ENCODE measurements at regions not wholly inside any gene's neighbourhood (a gene's known extent, or its start where the extent isn't known, plus 50 kb on each side); places are given as distances from the start of the nearest gene placed in this dataset.
A peak's percentile ranks its signal among the peaks of the same experiment; 100 is the strongest.

DNA sequence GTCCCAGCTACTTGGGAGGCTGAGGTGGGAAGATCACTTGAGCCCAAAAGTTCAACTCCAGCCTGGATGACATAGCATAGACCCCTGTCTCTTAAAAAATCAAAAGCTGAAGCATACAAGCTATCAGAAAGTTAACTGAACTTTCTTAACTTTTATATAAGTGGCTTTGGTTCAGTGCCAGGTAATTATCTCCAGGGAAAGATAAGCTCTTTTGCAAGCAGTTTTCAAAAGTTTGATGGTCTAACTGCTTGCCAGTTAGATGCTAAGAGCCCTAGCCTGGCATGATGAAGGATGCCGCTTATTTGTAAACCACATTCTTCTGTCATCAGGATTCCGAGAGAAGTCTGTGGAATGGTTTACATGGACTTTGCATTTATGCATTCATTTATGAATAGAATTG is 409.1 kb downstream of the AEBP2 start:
- Histone ChIP-seq H4K91ac (ENCODE audit: insufficient read depth, low read depth, low read length) (peak overlapping the region; percentile 80; the same call in 1 of the 2 replicates), H2BK120ac (ENCODE audit: low read depth, low read length) (peak overlapping the region; percentile 74), H2BK5ac (ENCODE audit: low read depth, low read length, poor library complexity, severe bottlenecking) (no peak overlapping the region), H3K18ac (ENCODE audit: low read depth, low read length) (peak overlapping the region; percentile 54), H2AK9ac (replicated peaks; ENCODE audit: low read depth, low read length, poor library complexity) (no peak overlapping the region), H3K9me1 (ENCODE audit: insufficient read depth, low read length) (peaks cover 7% of the 10 kb centered on the region), H3K14ac (replicated peaks; ENCODE audit: low read depth, low read length) (no peak overlapping the region), H4K8ac (ENCODE audit: low read depth in 2 of 2, low read length in 2 of 2) (peak overlapping the region; percentile 50 to 76; a peak in 1 of 4 replicates), H2BK15ac (ENCODE audit: low read depth, low read length) (no peak overlapping the region; the same call in 2 of the 3 replicates), H2BK20ac (ENCODE audit: low read depth, low read length) (peak overlapping the region; percentile 85), H3K36me3 (ENCODE audit: control insufficient read depth, insufficient read depth, low read length) (no peaks in the 10 kb centered on the region), H3K23ac (ENCODE audit: low read depth, low read length) (0 out of 2 replicates have a peak overlapping the region, but pooled peaks have one; percentile 61), H3K4me1 (ENCODE audit: control insufficient read depth, insufficient read depth, low read length) (peaks cover 11% of the 10 kb centered on the region), H2AFZ (replicated peaks; ENCODE audit: low read length, poor library complexity) (no peak overlapping the region), H3K9me3 (ENCODE audit: control insufficient read depth, insufficient read depth, low read length) (peaks cover 3% of the 10 kb centered on the region; the same call in 1 of the 2 replicates), H3K4me3 (ENCODE audit: insufficient read depth, low read depth, low read length) (no peak overlapping the region), H3K56ac (ENCODE audit: extremely low read depth, insufficient read depth, low read length) (no peak overlapping the region), H3K27ac (ENCODE audit: insufficient read depth, low read length) (peak overlapping the region; percentile 31; the same call in 1 of the 2 replicates), H4K5ac (ENCODE audit: low read depth, low read length) (no peak overlapping the region), H3K27me3 (ENCODE audit: control insufficient read depth, insufficient read depth, low read length) (no peaks in the 10 kb centered on the region), H4K20me1 (ENCODE audit: insufficient read depth, low read length) (no peaks in the 10 kb centered on the region), H2AK5ac (ENCODE audit: low read depth, low read length) (peak overlapping the region; percentile 78; the same call in 1 of the 2 replicates), H3K4ac (ENCODE audit: low read depth, low read length) (peak overlapping the region; percentile 70), H3K4me2 (ENCODE audit: low read depth, low read length) (no peak overlapping the region), H3K79me1 (ENCODE audit: low read depth in 1 of 2, low read length in 2 of 2) (no peaks in the 10 kb centered on the region), H3K9ac (ENCODE audit: low read depth, low read length) (no peak overlapping the region)
- DNase-seq (no peak), ATAC-seq (ENCODE audit: low read depth) (no peak)
- CTCF ChIA-PET: no interaction called here
- TF ChIP-seq BHLHE40 (IDR thresholded peaks at IDR 0.05; ENCODE audit: low read depth, low read length): no peak
- TF ChIP-seq, protein P1, sequence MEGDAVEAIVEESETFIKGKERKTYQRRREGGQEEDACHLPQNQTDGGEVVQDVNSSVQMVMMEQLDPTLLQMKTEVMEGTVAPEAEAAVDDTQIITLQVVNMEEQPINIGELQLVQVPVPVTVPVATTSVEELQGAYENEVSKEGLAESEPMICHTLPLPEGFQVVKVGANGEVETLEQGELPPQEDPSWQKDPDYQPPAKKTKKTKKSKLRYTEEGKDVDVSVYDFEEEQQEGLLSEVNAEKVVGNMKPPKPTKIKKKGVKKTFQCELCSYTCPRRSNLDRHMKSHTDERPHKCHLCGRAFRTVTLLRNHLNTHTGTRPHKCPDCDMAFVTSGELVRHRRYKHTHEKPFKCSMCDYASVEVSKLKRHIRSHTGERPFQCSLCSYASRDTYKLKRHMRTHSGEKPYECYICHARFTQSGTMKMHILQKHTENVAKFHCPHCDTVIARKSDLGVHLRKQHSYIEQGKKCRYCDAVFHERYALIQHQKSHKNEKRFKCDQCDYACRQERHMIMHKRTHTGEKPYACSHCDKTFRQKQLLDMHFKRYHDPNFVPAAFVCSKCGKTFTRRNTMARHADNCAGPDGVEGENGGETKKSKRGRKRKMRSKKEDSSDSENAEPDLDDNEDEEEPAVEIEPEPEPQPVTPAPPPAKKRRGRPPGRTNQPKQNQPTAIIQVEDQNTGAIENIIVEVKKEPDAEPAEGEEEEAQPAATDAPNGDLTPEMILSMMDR (conservative IDR thresholded peaks at IDR 0.05; ENCODE audit: low read depth, low read length): no peak
- TF ChIP-seq FOS (IDR thresholded peaks at IDR 0.05; ENCODE audit: low read depth, low read length): no peak
- TF ChIP-seq NFE2L2 (IDR thresholded peaks at IDR 0.05; ENCODE audit: low read depth, low read length): no peak
- TF ChIP-seq MAZ (IDR thresholded peaks at IDR 0.05; ENCODE audit: borderline replicate concordance, low read depth, low read length): no peak
- no peak for TF ChIP-seq CHD1 (IDR thresholded peaks at IDR 0.05; ENCODE audit: low read depth, low read length)
- TF ChIP-seq MAFK (IDR thresholded peaks at IDR 0.05; ENCODE audit: low read depth, low read length): no peak
- TF ChIP-seq RCOR1 (IDR thresholded peaks at IDR 0.05; ENCODE audit: insufficient replicate concordance, low read length): no peak
- TF ChIP-seq USF2 (IDR thresholded peaks at IDR 0.05; ENCODE audit: low read depth, low read length): no peak
- TF ChIP-seq SMC3 (IDR thresholded peaks at IDR 0.05; ENCODE audit: low read depth, low read length): no peak
- TF ChIP-seq RFX5 (IDR thresholded peaks at IDR 0.05; ENCODE audit: low read depth, low read length): no peak
- no peak for TF ChIP-seq POLR2A (IDR thresholded peaks at IDR 0.05; ENCODE audit: low read depth, low read length)
- TF ChIP-seq ELK1 (IDR thresholded peaks at IDR 0.05; ENCODE audit: borderline replicate concordance, low read depth, low read length): no peak
- TF ChIP-seq MXI1 (IDR thresholded peaks at IDR 0.05; ENCODE audit: borderline replicate concordance, low read depth, low read length): no peak
- TF ChIP-seq CEBPB (IDR thresholded peaks at IDR 0.05; ENCODE audit: low read depth, low read length): no peak
- no peak for TF ChIP-seq RAD21 (IDR thresholded peaks at IDR 0.05; ENCODE audit: low read length)
- BruUV-seq (replicated peaks): no TSS peak
- dilution Hi-C loops (cut with HindIII; ENCODE audit: low sequenced_read_pairs, unreplicated experiment) (no loop called here), intact Hi-C loops (cut with micrococcal nuclease) (no loop called here), in situ Hi-C loops (cut with MboI; ENCODE audit: low sequenced_read_pairs) (no loop called here)
- POLR2A ChIA-PET (ENCODE audit: unreplicated experiment): no interaction called here
- no CpG with 5 or more reads among the region's 2 CpGs for WGBS, 2 experiments (ENCODE audit: extremely low coverage in 2 of 2, insufficient read length in 1 of 2)
